ENCODE measurements at regions not wholly inside any gene's neighbourhood (a gene's known extent, or its start where the extent isn't known, plus 50 kb on each side); places are given as distances from the start of the nearest gene placed in this dataset.

GRCh38 chr15:94834000-94834399 lies 602.6 kb downstream of the MCTP2 start:
- Histone ChIP-seq H4K20me1 (ENCODE audit: insufficient read depth, low read length) (no peaks in the 10 kb centered on the region), H3K36me3 (replicated peaks; ENCODE audit: insufficient read depth, low read length) (no peaks in the 10 kb centered on the region), H3K9me2 (replicated peaks; ENCODE audit: insufficient read depth, low read length) (no peaks in the 10 kb centered on the region), H3K27me3 (replicated peaks; ENCODE audit: insufficient read depth, low read length) (no peaks in the 10 kb centered on the region), H3F3A (ENCODE audit: insufficient read depth, low read length) (no peaks in the 10 kb centered on the region), H3K4me1 (ENCODE audit: low read length) (no peaks in the 10 kb centered on the region), H3K4me3 (ENCODE audit: low read length) (no peak overlapping the region), H3K27ac (ENCODE audit: low read length) (no peak overlapping the region), H3K9ac (ENCODE audit: low read length) (no peak overlapping the region), H2AFZ (ENCODE audit: low read length) (no peak overlapping the region), H3K9me3 (replicated peaks; ENCODE audit: insufficient read depth, low read length) (no peaks in the 10 kb centered on the region), H3K79me2 (ENCODE audit: low read length) (no peaks in the 10 kb centered on the region), H3K4me2 (ENCODE audit: low read depth, low read length) (no peak overlapping the region)
- TF ChIP-seq CTCF (IDR thresholded peaks at IDR 0.05; ENCODE audit: low read length), result no peak
- no peak for TF ChIP-seq EZH2 (optimal IDR thresholded peaks at IDR 0.05; ENCODE audit: low read depth, low read length)
- no peak for TF ChIP-seq EZH2phosphoT487 (IDR thresholded peaks at IDR 0.05; ENCODE audit: low read length)
- DNase-seq, result no peak

- no peak overlapping the region for H3K4me3 ChIP-seq (ENCODE audit: low read length)
- no peak overlapping the region for H3K4me2 ChIP-seq (ENCODE audit: low read depth, low read length)
- no peak overlapping the region for H2AFZ ChIP-seq (ENCODE audit: low read length)
- no peaks in the 10 kb centered on the region for H3K79me2 ChIP-seq (ENCODE audit: low read length)
- DNase-seq, result no peak
- H3K9me2 ChIP-seq (replicated peaks; ENCODE audit: insufficient read depth, low read length), result no peaks in the 10 kb centered on the region
- H4K20me1 ChIP-seq (ENCODE audit: insufficient read depth, low read length), result no peaks in the 10 kb centered on the region
- no peaks in the 10 kb centered on the region for H3K27me3 ChIP-seq (replicated peaks; ENCODE audit: insufficient read depth, low read length)
- no peaks in the 10 kb centered on the region for H3K4me1 ChIP-seq (ENCODE audit: low read length)
- no peaks in the 10 kb centered on the region for H3K9me3 ChIP-seq (replicated peaks; ENCODE audit: insufficient read depth, low read length)
- no peaks in the 10 kb centered on the region for H3K36me3 ChIP-seq (replicated peaks; ENCODE audit: insufficient read depth, low read length)
- H3F3A ChIP-seq (ENCODE audit: insufficient read depth, low read length), result no peaks in the 10 kb centered on the region
- H3K9ac ChIP-seq (ENCODE audit: low read length), result no peak overlapping the region
- H3K27ac ChIP-seq (ENCODE audit: low read length), result no peak overlapping the region
- TF ChIP-seq EZH2 (optimal IDR thresholded peaks at IDR 0.05; ENCODE audit: low read depth, low read length) (no peak), EZH2phosphoT487 (IDR thresholded peaks at IDR 0.05; ENCODE audit: low read length) (no peak), CTCF (IDR thresholded peaks at IDR 0.05; ENCODE audit: low read length) (no peak)
Measured at GRCh38 chr15:94834494-94834893, 603.1 kb downstream of the MCTP2 start.

- TF ChIP-seq EZH2phosphoT487 (IDR thresholded peaks at IDR 0.05; ENCODE audit: low read length) (no peak), CTCF (IDR thresholded peaks at IDR 0.05; ENCODE audit: low read length) (no peak), EZH2 (optimal IDR thresholded peaks at IDR 0.05; ENCODE audit: low read depth, low read length) (no peak)
- H3K9me3 ChIP-seq (replicated peaks; ENCODE audit: insufficient read depth, low read length), result no peaks in the 10 kb centered on the region
- no peak overlapping the region for H3K4me2 ChIP-seq (ENCODE audit: low read depth, low read length)
- no peak overlapping the region for H3K27ac ChIP-seq (ENCODE audit: low read length)
- H3K9me2 ChIP-seq (replicated peaks; ENCODE audit: insufficient read depth, low read length), result no peaks in the 10 kb centered on the region
- H2AFZ ChIP-seq (ENCODE audit: low read length), result no peak overlapping the region
- H3K4me1 ChIP-seq (ENCODE audit: low read length), result no peaks in the 10 kb centered on the region
- no peak overlapping the region for H3K9ac ChIP-seq (ENCODE audit: low read length)
- no peaks in the 10 kb centered on the region for H3F3A ChIP-seq (ENCODE audit: insufficient read depth, low read length)
- H3K79me2 ChIP-seq (ENCODE audit: low read length), result no peaks in the 10 kb centered on the region
- H3K36me3 ChIP-seq (replicated peaks; ENCODE audit: insufficient read depth, low read length), result no peaks in the 10 kb centered on the region
- H4K20me1 ChIP-seq (ENCODE audit: insufficient read depth, low read length), result no peaks in the 10 kb centered on the region
- no peak for DNase-seq
- H3K4me3 ChIP-seq (ENCODE audit: low read length), result no peak overlapping the region
- no peaks in the 10 kb centered on the region for H3K27me3 ChIP-seq (replicated peaks; ENCODE audit: insufficient read depth, low read length)
Measured at GRCh38 chr15:94838281-94838680, 606.9 kb downstream of the MCTP2 start.

Data from MM.1S (cell line).